Liver (tissue), 3 donors: ENCODE measurements at regions not wholly inside any gene's neighbourhood (a gene's known extent, or its start where the extent isn't known, plus 50 kb on each side); places are given as distances from the start of the nearest gene placed in this dataset.

ENCODE experiments used
- CTCF ChIP-seq: fragments of 150-350 bp; IDR thresholded peaks from 2 replicates; pipeline ENCODE4 v1.5.1; 2017; ENCODE audit warnings: improper control_type of control experiment, low read depth, low read length; ENCODE audit not compliant: missing input control
- FOXA1 ChIP-seq: IDR thresholded peaks from 2 replicates; pipeline ENCODE4 v1.6.1; 2016; ENCODE audit warnings: antibody characterized with exemption
- HNF4A ChIP-seq, 2 donors: conservative IDR thresholded peaks; 2 replicates each; pipeline ENCODE4 v1.6.1; 2016; ENCODE audit warnings: antibody characterized with exemption in 2 of 2, mild to moderate bottlenecking in 2 of 2
- HNF4G ChIP-seq: IDR thresholded peaks from 2 replicates; pipeline ENCODE4 v1.6.1; 2016; ENCODE audit warnings: antibody characterized with exemption
- MAX ChIP-seq: IDR thresholded peaks from 2 replicates; pipeline ENCODE4 v1.6.1; 2016; ENCODE audit warnings: antibody characterized with exemption
- RXRA ChIP-seq, 2 donors: IDR thresholded peaks; 2 replicates each; pipeline ENCODE4 v1.6.1; 2017 to 2018; ENCODE audit warnings: antibody characterized with exemption in 2 of 2, mild to moderate bottlenecking in 1 of 2
- SP1 ChIP-seq: IDR thresholded peaks from 2 replicates; pipeline ENCODE4 v1.6.1; 2018; ENCODE audit warnings: antibody characterized with exemption, mild to moderate bottlenecking
- TAF1 ChIP-seq: conservative IDR thresholded peaks from 2 replicates; pipeline ENCODE4 v1.6.1; 2016; ENCODE audit warnings: antibody characterized with exemption, mild to moderate bottlenecking
- YY1 ChIP-seq: IDR thresholded peaks from 2 replicates; pipeline ENCODE4 v1.6.1; 2016; ENCODE audit warnings: antibody characterized with exemption, mild to moderate bottlenecking
- donor health status: healthy.
- donor health status: healthy.

DNA sequence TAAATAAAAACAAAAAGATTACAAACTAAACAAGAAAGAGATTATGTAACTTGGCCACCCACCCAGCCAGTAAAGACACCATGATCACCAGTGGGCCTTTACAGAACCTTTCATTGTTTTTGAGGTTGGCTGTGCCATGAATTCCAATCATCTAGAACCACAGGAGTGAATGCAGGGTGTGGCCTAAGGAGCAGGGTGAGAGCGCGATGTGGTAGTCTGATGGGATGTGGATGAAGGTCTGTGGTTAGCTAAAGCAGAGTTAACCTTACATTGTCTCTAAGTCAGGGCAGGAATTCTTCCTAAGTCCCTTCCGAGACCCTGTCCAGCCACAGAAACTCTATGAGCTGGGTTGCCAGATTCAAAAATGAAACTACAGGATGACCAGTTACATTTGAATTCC, 54.0 kb upstream of the CDKN3 start:
- TF ChIP-seq TAF1: no peak
- no peak for TF ChIP-seq CTCF
- TF ChIP-seq YY1: no peak
- no peak for TF ChIP-seq SP1
- no peak for TF ChIP-seq RXRA (IDR thresholded peaks at IDR 0.05)
- TF ChIP-seq HNF4A (conservative IDR thresholded peaks at IDR 0.05): no peak
- TF ChIP-seq HNF4G: no peak
- no peak for TF ChIP-seq MAX
- TF ChIP-seq FOXA1: no peak
